GM18498 (cell line): ENCODE measurements at regions not wholly inside any gene's neighbourhood (a gene's known extent, or its start where the extent isn't known, plus 50 kb on each side); places are given as distances from the start of the nearest gene placed in this dataset.
"Not testable (repeated sequence)": the region's sequence is repeated elsewhere in the genome, so short reads cannot be mapped to it uniquely, and the experiment has no call there.

Experiments
- ATAC-seq: cut with Tn5 transposase; IDR thresholded peaks from one replicate; pipeline ENCODE4 v1.9.1; 2021; ENCODE audit warnings: mild to moderate bottlenecking, moderate library complexity; ENCODE audit not compliant: unreplicated experiment

- ATAC-seq: no peak
Observed at GRCh38 chr4:149211876-149212275, 603.8 kb downstream of the IQCM start.

DNA sequence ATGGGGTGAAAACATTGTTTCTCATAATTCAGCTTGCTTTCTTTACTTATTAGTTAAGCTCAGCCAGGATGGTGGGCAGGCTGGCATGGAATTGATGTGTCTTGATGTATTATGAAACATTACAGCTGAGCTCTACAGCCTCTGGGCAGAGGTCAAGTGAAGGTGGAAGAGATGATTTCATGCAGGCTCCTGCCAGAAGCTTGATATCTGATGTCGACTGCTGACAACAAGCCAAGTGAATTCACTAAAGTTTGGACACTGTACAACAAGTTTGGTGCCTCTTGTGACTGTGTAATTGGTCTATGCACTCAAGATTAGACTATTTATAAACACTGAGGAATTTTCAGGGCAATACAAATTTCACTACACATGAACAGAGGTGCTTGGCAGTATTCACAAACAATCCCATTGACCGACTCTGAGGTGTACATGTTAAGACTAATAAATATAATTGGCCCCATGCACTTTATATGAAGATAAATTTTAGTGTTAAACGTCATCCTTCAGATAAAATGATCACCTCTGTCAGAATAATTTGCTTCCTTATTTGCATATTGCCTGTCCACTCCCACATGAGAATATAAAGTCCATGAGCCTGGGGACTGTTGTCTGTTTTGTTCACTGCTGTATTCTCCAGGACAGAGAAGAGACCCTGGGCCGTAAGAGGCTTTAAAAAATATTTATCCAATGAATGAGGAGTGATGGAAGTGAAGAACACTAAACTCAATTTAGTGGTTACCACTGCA, 612.2 kb downstream of the IQCM start:
- no peak for ATAC-seq

GRCh38 chr4:149202117-149202516, 613.5 kb downstream of the IQCM start:
- ATAC-seq: no peak

- no peak for ATAC-seq
Observed at GRCh38 chr4:149199594-149199993, 616.0 kb downstream of the IQCM start.

DNA sequence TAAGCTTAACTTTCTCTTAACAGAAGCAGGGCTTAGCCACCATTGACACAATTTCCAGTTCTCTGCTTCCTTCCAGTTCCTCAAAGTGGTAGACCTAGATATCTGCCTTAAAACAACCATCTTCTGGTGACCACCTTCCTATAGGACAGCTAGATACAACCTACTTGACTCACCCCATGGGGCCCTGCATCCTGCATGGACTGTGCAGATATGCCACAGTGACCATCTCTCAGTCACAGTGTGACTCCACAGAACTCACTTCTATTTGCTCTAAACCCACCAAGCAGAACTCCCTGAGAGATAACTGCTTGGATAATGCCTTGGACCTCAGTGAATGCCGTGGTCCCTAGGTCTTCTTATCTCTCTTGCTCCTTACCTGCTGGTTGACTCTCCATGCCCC, 621.6 kb downstream of the IQCM start:
- ATAC-seq: no peak

DNA sequence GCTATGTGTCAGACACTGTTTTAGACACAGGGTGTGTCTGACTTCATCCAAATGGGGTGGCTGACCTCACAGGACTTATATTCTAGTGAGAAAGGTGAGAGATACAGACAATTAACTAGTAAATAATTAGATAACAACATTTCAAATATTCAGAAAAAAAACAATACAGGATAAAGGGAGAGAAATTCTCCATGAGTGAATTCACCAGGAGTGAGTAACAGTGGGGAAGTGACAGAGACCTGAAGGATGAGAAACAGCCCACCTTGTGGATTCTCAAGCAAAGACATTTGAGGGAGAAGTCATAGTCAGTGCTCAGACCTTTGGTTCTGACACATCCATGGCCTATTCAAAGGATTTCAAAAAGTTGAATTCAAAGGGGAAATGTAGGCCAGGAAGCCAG, 627.9 kb downstream of the IQCM start:
- no peak for ATAC-seq

DNA sequence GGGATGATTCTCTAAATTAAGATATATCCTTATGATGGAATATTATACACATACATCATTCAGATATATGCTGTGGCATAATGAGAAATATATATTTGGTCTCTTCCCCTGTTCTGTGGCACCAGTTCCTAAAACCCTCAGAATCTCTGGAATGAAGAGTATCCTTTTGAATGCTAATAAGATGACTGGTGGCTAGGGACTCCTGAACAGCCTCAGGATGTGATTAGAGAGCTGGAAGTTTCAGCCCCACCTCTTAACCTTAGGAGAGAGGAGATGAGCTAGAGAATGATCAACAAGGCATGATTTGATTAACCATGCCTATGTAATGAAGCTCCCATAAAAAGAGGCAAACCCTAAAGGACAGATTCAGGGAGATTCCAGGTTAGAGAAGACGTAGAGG, 632.0 kb downstream of the IQCM start:
- ATAC-seq: no peak

DNA sequence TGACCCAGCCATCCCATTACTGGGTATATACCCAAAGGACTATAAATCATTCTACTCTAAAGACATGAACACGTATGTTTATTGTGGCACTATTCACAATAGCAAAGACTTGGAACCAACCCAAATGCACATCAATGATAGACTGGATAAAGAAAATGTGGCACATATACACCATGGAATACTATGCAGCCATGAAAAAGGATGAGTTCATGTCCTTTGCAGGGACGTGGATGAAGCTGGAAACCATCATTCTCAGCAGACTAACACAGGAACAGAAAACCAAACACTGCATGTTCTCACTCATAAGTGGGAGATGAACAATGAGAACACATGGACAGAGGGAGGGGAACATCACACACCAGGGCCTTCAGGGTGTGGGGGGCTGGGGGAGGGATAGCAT, 634.2 kb downstream of the IQCM start:
- ATAC-seq: not testable (repeated sequence)

GRCh38 chr4:149176039-149176438, 639.6 kb downstream of the IQCM start:
- no peak for ATAC-seq

- no peak for ATAC-seq
Observed at GRCh38 chr4:149175549-149175948, 640.1 kb downstream of the IQCM start.

- ATAC-seq: no peak
Observed at GRCh38 chr4:149173241-149174013, 642.2 kb downstream of the IQCM start.

GRCh38 chr4:149168645-149169044, 647.0 kb downstream of the IQCM start:
- no peak for ATAC-seq

DNA sequence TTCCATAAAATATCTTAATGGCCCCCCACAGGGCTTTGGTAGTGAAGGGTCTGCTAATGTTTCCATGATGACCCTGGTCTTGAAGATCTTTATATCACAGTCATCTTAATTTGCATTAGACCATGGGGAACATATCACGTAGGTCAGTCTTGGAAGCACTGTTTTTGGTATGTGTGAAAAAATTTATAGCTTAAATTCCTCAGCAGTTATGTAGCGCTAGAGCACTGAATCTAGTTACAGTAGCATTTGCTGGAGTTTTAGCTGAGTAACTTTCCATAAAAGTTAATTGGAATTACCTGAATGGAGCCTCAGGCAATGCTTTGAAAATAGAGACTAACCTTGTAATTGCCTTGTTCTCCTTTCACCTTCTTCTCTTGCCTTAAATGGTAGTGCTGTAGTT, 648.8 kb downstream of the IQCM start:
- no peak for ATAC-seq

DNA sequence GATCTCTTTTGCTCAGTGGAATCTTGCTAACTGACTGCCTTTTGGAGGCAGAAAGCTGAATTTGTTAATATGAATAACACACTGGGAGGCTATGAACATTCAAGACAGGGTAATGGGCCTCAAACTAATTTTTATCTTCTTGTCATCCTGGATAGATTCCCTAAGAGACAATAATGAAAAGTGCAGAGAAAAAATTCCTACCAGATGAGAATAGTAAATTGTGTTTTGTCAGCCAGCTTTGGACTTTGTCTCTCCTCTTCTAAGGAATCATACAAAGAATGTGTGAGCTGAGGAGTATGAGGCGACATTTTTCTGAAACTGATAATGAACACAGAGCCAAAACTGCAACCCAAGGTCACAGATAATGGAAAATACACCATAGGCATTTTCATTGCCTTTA, 649.3 kb downstream of the IQCM start:
- ATAC-seq: no peak

DNA sequence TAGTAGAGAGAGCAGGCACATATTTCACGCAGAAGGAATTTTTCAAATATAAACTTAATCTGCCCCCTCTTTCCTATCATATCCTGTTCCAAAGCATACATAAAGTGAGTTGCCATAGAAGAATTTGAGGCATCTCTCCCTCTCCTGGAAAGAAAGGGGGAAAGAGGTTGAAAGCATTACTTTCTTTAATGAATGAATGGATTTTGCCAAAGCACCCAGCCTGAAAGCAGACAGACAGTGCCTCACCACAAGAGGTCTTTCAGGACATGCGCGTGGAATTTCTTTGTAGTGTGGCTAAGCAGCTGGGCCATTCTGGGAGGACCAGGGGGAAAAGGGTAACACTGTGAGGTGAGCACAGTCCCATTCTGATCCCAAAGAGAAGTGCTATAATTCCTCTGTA, 651.4 kb downstream of the IQCM start:
- no peak for ATAC-seq

DNA sequence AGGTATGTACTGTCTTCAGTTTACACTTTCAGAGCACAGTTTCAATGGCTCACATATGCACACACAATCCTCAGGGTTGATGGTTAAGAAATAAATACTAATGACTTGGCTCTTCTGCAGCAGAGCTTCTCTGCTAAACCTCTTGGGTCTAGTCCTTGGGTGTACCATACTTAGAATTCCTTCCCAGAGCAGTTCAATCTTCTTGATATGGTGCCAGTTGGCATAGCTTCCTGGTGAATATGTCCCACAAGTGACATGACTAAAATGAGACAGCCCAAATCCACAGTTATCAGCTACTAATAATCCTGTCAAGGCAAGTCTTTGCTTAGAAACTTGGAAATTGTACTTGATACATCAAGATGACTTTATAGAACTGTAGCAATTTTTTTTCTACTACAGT, 654.4 kb downstream of the IQCM start:
- ATAC-seq: no peak

DNA sequence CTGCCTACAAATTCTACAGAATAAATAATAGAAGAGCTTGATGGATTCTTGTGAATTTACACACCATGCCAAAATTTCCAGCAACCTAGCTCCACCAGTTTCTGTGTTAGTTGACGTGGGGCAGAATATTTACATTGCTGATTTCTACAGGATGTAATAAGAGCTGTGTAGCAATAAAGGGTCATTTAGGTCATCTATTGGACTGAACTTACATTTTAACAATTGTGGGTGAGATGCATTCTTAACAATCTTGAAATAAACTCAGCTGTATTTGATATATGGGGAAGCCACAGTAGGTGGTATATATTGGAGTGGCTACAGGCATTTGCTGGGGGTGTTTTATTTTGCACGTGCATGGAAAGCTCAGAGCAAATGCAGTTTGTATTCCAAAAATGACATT, 655.3 kb downstream of the IQCM start:
- ATAC-seq: no peak

- ATAC-seq: no peak
Observed at GRCh38 chr4:149158817-149159216, 656.8 kb downstream of the IQCM start.

DNA sequence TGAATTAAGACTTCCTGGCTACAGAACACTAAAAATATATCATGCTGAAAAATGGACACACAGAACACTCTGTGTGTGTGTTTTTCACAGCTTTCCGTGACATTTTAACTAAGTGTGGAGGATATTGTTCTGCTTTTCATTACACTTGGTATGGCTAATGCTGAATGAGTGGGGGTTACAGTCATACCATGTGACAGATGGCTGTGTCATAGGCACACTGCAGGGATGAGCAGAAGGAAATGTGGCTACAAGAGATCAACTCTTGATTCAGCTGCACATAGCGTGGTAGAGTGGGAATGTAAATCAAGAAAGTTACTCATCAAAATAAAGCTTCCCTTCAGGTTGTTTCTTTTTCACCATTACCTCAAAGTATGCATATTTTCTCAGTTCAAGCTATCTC, 669.8 kb downstream of the IQCM start:
- ATAC-seq: no peak

GRCh38 chr4:149144060-149144459, 671.6 kb downstream of the IQCM start:
- ATAC-seq: no peak

GRCh38 chr4:149141391-149141790, 674.3 kb downstream of the IQCM start:
- ATAC-seq: no peak

- ATAC-seq: no peak
Observed at GRCh38 chr4:149140841-149141240, 674.8 kb downstream of the IQCM start.
